Suppressor macrophage treated with lipopolysaccharide for 4 hours (primary cell): ENCODE measurements at regions not wholly inside any gene's neighbourhood (a gene's known extent, or its start where the extent isn't known, plus 50 kb on each side); places are given as distances from the start of the nearest gene placed in this dataset.

Source experiments
- DNase-seq: peaks from one replicate; pipeline ENCODE4 v3.0.0-alpha.2; 2020

- DNase-seq: no peak
These were observed 53.1 kb upstream of the B3GAT1 start for GRCh38 chr11:134464981-134465730.

- no peak for DNase-seq
These were observed 52.2 kb upstream of the B3GAT1 start for GRCh38 chr11:134464196-134464595.

DNA sequence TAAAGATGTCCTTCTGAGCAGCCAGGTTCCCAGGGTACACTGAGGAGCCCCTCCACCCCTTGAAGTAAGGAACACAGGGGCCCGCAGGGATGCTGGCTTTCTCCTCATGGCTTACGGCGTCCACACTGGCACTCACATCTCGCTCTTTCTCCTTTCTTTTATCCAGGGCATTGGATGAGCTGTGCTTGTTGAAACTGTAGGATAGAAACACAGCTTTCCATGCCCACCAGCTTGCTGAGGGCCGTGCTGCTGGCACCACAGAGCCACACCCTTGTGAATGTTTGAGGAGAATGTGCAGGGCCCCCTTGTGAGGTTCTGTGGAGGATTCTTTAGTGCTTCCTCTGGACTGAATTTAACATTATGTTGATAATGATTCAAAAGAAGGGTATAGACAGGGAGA, 51.7 kb upstream of the B3GAT1 start:
- no peak for DNase-seq
